ENCODE measurements at regions not wholly inside any gene's neighbourhood (a gene's known extent, or its start where the extent isn't known, plus 50 kb on each side); places are given as distances from the start of the nearest gene placed in this dataset.

DNA sequence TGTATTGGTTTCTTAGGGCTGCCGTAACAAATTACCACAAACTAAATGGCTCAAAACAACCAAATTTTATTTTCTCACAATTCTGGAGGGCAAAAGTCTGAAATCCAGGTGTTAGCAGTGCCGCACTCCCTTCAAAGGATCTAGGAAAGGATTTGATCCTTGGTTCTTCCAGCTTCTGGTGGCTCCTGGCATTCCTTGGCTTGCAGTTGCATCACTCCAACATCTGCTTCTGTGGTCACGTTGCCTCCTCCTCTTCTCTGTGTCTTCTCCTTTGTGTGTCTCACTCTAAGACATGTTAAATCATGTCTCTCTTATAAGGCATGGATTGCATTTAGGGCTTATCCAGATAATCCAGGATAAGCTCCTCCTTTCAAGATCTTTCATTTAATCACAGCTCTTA, 262.2 kb downstream of the MEX3B start (continued):
- TF ChIP-seq NRF1 (IDR thresholded peaks at IDR 0.05; ENCODE audit: low read depth, low read length) (no peak), MEF2A (IDR thresholded peaks at IDR 0.05; ENCODE audit: borderline replicate concordance, low read depth) (no peak), FOSL2 (IDR thresholded peaks at IDR 0.05; ENCODE audit: borderline replicate concordance, low read depth) (no peak), TCF12 (IDR thresholded peaks at IDR 0.05) (no peak), JUND (IDR thresholded peaks at IDR 0.05) (no peak), YY1 (IDR thresholded peaks at IDR 0.05; ENCODE audit: low read depth) (no peak), TEAD4 (IDR thresholded peaks at IDR 0.05; ENCODE audit: borderline replicate concordance, insufficient read depth) (no peak)
- TF ChIP-seq, protein P1, sequence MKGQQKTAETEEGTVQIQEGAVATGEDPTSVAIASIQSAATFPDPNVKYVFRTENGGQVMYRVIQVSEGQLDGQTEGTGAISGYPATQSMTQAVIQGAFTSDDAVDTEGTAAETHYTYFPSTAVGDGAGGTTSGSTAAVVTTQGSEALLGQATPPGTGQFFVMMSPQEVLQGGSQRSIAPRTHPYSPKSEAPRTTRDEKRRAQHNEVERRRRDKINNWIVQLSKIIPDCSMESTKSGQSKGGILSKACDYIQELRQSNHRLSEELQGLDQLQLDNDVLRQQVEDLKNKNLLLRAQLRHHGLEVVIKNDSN (IDR thresholded peaks at IDR 0.05; ENCODE audit: borderline replicate concordance, low read depth) = no peak
- TF ChIP-seq, protein P2, sequence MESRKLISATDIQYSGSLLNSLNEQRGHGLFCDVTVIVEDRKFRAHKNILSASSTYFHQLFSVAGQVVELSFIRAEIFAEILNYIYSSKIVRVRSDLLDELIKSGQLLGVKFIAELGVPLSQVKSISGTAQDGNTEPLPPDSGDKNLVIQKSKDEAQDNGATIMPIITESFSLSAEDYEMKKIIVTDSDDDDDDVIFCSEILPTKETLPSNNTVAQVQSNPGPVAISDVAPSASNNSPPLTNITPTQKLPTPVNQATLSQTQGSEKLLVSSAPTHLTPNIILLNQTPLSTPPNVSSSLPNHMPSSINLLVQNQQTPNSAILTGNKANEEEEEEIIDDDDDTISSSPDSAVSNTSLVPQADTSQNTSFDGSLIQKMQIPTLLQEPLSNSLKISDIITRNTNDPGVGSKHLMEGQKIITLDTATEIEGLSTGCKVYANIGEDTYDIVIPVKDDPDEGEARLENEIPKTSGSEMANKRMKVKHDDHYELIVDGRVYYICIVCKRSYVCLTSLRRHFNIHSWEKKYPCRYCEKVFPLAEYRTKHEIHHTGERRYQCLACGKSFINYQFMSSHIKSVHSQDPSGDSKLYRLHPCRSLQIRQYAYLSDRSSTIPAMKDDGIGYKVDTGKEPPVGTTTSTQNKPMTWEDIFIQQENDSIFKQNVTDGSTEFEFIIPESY (IDR thresholded peaks at IDR 0.05; ENCODE audit: borderline replicate concordance, low read depth) = no peak
- TF ChIP-seq, protein P3, sequence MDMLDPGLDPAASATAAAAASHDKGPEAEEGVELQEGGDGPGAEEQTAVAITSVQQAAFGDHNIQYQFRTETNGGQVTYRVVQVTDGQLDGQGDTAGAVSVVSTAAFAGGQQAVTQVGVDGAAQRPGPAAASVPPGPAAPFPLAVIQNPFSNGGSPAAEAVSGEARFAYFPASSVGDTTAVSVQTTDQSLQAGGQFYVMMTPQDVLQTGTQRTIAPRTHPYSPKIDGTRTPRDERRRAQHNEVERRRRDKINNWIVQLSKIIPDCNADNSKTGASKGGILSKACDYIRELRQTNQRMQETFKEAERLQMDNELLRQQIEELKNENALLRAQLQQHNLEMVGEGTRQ (IDR thresholded peaks at IDR 0.05; ENCODE audit: borderline replicate concordance, low read depth, low read length) = no peak

DNA sequence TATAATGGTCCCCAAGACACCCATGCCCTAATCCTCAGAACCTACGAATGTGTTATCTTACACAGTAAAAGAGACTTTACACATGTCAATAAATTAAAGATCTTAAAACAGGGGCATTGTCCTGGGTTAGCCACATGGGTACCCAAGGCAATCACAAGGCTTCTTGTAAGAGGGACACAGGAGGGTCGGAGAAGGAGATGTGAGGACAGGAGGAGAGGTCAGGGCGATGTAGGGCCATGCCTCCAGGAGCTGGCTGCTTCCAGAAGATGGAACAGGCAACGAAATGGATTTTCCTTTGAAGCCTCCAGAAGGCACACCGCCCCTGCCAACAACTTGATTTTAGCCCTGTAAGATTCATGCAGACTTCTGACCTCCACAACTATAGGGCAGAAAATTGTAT, 262.7 kb downstream of the MEX3B start:
- POLR2A ChIA-PET = no interaction called here
- Histone ChIP-seq H3K4me1 (ENCODE audit: control insufficient read depth in 1 of 2, insufficient read depth in 2 of 2, low read depth in 1 of 2, low read length in 1 of 2) (no peaks in the 10 kb centered on the region), H3K4me3 (ENCODE audit: low read depth in 2 of 2, low read length in 1 of 2) (no peak overlapping the region), H3K36me3 (replicated peaks in 1 of 2; ENCODE audit: control insufficient read depth in 1 of 2, insufficient read depth in 2 of 2, low read length in 1 of 2) (no peaks in the 10 kb centered on the region), H3K4me2 (no peak overlapping the region), H3F3A (replicated peaks; ENCODE audit: insufficient read depth) (no peaks in the 10 kb centered on the region), H3K9me3 (no peaks in the 10 kb centered on the region), H3K79me2 (ENCODE audit: insufficient read depth) (no peaks in the 10 kb centered on the region), H4K20me1 (ENCODE audit: insufficient read depth) (no peaks in the 10 kb centered on the region), H3K9ac (no peak overlapping the region), H3K9me2 (no peaks in the 10 kb centered on the region), H3K27me3 (ENCODE audit: insufficient read depth) (no peaks in the 10 kb centered on the region; the same call in 1 of the 2 replicates), H2AFZ (ENCODE audit: low read depth) (no peak overlapping the region), H3K27ac (ENCODE audit: low read depth in 2 of 2, low read length in 1 of 2) (no peak overlapping the region)
- CTCF ChIA-PET = interaction anchor here (1.7 kb wide), 1 partner anchor 13 kb away, joined by 4 read pairs; no protein-coding TSS in a partner anchor
- DNase-seq = no peak
- 16% methylated on average over 5 of the region's 5 CpGs for WGBS (ENCODE audit: low lambda C conversion rate)
- TF ChIP-seq RXRA (IDR thresholded peaks at IDR 0.05; ENCODE audit: borderline replicate concordance, low read depth) = no peak
- no peak for TF ChIP-seq TEAD4 (IDR thresholded peaks at IDR 0.05; ENCODE audit: borderline replicate concordance, insufficient read depth)
- no peak for TF ChIP-seq MXI1 (IDR thresholded peaks at IDR 0.05; ENCODE audit: low read depth, low read length)
- TF ChIP-seq, protein P2 (IDR thresholded peaks at IDR 0.05; ENCODE audit: borderline replicate concordance, low read depth) = no peak
- no peak for TF ChIP-seq EP300 (IDR thresholded peaks at IDR 0.05; ENCODE audit: borderline replicate concordance in 1 of 2, low read depth in 1 of 2, low read length in 1 of 2)
- TF ChIP-seq POLR2AphosphoS5 (IDR thresholded peaks at IDR 0.05; ENCODE audit: low read depth, low read length) = no peak
- no peak for TF ChIP-seq RCOR1 (IDR thresholded peaks at IDR 0.05; ENCODE audit: low read length)
- no peak for TF ChIP-seq FOSL2 (IDR thresholded peaks at IDR 0.05; ENCODE audit: borderline replicate concordance, low read depth)
- no peak for TF ChIP-seq NFIC (IDR thresholded peaks at IDR 0.05; ENCODE audit: borderline replicate concordance)
- no peak for TF ChIP-seq NRF1 (IDR thresholded peaks at IDR 0.05; ENCODE audit: low read depth, low read length)
- TF ChIP-seq MEF2A (IDR thresholded peaks at IDR 0.05; ENCODE audit: borderline replicate concordance, low read depth) = no peak
- no peak for TF ChIP-seq FOXM1 (IDR thresholded peaks at IDR 0.05; ENCODE audit: low read depth)
- TF ChIP-seq ELF1 (IDR thresholded peaks at IDR 0.05) = no peak
- no peak for TF ChIP-seq GATA2 (CRISPR knock-in tag; IDR thresholded peaks at IDR 0.05)
- TF ChIP-seq, protein P4, sequence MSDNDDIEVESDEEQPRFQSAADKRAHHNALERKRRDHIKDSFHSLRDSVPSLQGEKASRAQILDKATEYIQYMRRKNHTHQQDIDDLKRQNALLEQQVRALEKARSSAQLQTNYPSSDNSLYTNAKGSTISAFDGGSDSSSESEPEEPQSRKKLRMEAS (IDR thresholded peaks at IDR 0.05; ENCODE audit: low read depth) = no peak
- no peak for TF ChIP-seq SMC3 (IDR thresholded peaks at IDR 0.05; ENCODE audit: low read depth, low read length)
- TF ChIP-seq, protein P5, sequence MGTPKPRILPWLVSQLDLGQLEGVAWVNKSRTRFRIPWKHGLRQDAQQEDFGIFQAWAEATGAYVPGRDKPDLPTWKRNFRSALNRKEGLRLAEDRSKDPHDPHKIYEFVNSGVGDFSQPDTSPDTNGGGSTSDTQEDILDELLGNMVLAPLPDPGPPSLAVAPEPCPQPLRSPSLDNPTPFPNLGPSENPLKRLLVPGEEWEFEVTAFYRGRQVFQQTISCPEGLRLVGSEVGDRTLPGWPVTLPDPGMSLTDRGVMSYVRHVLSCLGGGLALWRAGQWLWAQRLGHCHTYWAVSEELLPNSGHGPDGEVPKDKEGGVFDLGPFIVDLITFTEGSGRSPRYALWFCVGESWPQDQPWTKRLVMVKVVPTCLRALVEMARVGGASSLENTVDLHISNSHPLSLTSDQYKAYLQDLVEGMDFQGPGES (IDR thresholded peaks at IDR 0.05; ENCODE audit: low read depth, low read length) = no peak
- no peak for TF ChIP-seq RFX5 (IDR thresholded peaks at IDR 0.05; ENCODE audit: low read length)
- TF ChIP-seq YY1 (IDR thresholded peaks at IDR 0.05; ENCODE audit: low read depth) = no peak
